ENCODE measurements at regions not wholly inside any gene's neighbourhood (a gene's known extent, or its start where the extent isn't known, plus 50 kb on each side); places are given as distances from the start of the nearest gene placed in this dataset.

DNA sequence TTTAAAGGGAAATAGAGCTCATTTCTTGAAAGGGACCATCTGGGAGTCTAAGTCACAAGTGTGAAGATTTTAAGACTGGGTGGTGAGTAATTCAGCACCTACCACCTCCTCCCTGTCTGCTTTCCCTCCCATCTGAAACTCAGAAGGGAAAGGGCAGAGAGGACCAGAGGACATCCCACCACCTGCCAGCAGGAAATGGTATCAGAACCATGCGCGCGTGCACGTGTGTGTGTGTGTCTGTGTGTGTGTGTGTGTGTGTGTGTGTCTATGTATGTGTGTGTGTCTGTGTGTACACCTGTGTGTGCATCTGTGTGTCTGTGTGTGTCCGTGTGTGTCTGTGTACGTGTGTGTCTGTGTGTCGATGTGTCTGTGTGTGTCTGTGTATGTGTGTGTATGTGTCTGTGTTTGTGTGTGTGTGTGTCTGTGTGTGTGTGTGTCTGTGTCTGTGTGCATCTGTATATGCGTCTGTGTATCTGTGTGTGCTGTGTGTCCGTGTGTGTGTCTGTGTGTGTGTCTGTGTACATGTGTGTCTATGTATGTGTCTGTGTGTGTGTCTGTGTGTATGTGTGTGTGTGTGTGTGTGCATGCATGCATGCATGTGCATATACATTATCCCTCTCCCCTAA, 76.8 kb downstream of the ZFP36L2 start:
- TF ChIP-seq CTCF (IDR thresholded peaks at IDR 0.05; ENCODE audit: poor library complexity) (no peak), EZH2phosphoT487 (IDR thresholded peaks at IDR 0.05; ENCODE audit: low read depth, severe bottlenecking, unreplicated experiment) (no peak), EZH2 (IDR thresholded peaks at IDR 0.05; ENCODE audit: borderline replicate concordance) (no peak)
